HG03460 (cell line): ENCODE measurements at regions not wholly inside any gene's neighbourhood (a gene's known extent, or its start where the extent isn't known, plus 50 kb on each side); places are given as distances from the start of the nearest gene placed in this dataset.
"Not testable (repeated sequence)": the region's sequence is repeated elsewhere in the genome, so short reads cannot be mapped to it uniquely, and the experiment has no call there.

Experiments used
- ATAC-seq: cut with Tn5 transposase; IDR thresholded peaks from one replicate; pipeline ENCODE4 v1.9.1; 2021; ENCODE audit not compliant: unreplicated experiment

DNA sequence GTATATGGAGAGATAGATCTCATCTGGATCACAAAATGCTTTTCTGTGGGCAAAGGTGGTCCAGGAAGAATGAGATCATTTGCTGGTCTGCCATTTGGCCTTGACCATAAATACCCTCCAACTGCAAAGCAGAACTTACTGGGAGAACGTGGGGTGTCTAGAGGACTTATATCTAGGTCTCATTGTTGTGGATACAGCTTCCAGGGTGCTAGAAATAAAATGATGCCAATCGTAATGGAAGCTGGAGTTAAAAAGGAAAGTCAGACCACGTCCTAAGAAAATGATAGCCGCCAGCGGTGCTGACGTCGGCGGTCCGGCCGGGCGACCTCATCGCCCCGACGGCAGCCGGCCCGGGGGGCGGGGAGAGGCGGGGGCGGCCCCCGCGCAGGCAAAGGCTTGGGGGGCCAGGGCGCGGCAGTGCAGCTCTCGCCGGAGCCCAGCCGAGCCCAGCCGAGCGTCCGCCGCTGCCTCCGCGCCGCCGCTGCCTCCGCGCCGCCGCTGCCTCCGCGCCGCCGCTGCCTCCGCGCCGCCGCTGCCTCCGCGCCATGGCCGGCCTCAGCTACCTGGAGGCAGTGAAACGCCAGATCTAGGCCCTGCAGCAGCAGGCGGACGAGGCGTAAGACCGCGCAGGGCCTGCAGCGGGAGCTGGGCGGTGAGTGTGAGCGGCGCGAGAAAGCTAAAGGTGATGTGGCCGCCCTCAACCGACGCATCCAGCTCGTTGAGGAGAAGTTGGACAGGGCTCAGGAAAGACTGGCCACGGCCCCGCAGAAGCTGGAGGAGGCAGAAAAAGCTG is 89.5 kb downstream of the EOMES start:
- peak; percentile 93 for ATAC-seq

DNA sequence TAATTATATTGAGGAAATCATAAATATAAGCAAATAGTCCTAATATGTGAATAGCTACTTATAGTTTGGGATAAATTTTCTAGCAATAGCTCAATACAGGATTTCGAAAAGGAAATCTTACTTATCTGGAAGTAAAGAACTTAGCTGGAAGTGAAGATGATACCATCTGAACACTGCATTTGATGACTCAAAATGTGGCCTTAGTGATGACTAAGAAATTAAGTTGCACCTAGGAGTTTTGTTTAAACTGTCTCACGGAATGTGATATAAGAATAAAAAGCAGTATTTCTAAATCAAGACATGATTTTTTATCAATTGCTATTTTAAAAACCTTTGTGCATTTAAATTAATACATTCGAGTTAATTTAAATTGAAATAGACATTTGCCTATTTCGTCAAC is 91.2 kb downstream of the EOMES start:
- no peak for ATAC-seq

DNA sequence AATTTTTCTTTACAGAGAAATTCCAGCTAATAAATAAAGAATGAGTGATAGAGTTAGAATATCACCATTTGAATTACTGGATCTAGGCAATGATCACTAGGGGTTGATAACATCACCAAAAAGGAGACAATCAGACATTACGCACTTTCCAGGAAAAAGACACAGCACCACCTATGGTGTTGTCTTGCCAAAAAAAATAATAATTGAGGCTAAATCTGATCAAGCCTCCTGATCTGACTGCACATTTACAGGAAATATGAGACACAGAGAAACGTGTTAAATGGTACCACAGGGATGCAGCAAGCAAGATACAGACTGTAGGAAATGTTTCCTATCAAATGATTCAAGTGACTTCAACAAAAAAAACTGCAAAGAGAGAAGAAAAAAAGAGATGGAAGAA is 92.8 kb downstream of the EOMES start:
- ATAC-seq, result no peak

DNA sequence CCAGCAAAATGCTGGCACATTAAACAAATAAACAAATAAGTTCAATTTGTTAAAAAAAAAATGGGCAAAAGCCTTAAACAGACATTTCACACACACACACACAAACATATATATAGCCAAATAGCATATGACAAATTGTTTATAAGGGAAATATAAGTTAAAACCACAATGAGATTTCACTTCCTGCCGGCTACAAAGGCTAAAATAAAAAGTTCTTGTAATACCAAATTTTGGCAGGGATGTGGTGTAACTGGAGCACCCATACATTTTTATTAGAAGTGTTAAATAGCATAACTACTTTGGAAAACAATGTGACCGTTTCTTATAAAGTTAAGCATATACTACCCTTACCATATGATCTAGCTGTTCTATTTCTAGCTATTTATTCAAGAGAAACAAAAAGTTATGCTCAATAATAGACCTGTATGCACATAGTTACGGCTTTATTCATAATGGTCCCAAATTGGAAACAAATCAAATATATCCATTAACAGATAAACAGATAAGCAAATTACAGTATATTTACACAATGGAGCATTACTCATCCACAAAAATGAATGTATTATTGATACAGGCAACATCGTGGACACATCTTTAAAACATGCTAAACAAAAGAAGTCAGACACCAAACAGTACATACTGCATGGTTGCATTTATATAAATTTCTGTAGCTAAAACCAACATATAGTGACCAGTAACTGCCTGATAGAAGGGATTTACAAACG is 93.9 kb downstream of the EOMES start:
- no peak for ATAC-seq

DNA sequence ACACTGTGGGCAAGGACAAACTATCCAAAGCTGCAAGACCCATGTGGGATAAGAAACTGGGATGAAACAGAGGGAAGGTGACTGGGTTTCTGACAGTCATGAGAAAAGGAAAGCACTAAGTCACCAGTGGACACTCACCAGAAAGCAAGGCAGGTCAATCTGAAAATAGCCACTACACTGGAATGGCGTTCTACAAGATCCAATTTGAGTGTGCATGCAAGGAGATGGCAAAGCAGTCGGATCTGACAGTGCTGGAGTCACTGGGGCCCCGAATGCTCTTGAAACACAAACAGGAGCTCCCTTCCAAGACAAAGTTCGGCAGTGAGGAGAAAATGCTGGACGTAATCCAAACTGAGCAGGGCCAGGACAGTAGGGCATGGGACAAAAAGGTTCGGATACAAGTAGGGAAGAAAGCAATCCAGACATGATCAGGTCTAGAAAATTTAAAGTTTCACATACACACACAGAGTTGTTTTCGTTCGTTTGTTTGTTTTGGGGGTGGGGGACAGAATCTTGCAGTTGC is 95.5 kb downstream of the EOMES start:
- no peak for ATAC-seq

DNA sequence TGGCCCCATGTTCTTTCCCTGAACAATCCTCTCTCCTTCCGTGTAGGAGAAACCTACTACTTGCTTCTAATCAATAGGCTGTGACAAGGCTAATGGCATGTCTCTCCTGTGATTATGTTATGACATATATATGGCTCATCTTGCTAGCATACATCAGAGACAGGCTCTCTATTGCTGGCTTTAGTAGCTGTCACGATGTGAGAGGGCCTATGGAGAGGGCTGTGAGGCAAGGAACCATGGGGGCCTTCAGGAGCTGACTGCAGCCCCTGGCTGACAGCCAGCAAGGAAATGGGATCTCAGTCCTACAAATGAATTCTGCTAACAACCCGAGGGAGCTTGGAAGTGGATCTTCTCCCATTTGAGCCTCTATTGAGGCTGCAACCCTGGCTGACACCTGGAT is 96.3 kb downstream of the EOMES start:
- no peak for ATAC-seq

DNA sequence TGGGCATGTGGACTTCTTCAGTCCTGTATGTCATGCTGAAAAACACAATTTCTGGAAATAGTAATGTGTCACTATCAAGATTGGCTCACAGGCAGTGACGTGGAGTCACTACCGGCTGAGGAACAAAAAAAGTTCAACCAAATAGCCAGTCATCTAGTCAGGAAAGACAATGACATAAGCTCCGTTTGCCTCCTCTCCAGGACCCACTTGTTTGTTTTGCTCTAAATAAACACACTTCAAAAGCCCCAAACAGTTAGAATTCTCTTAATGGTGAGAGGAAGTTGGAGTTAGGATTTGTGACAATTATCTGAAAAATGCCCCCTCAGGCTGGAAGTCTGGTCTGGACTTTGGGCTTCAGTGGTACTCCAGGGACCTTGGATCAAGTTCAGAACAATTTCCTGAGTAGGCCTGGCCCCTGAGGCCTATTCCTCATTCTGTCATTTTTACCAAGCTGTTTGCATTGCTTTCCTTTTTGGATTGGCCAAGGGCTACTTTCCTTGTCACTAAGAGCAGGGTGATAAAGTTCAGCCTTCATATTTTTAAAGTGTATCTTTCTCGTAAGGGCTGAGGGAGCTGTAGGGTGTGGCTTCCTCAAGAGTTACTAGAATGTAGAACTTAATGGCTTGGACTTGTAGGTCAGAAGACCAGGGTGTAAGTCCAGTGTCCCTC is 98.9 kb downstream of the EOMES start:
- no peak for ATAC-seq

DNA sequence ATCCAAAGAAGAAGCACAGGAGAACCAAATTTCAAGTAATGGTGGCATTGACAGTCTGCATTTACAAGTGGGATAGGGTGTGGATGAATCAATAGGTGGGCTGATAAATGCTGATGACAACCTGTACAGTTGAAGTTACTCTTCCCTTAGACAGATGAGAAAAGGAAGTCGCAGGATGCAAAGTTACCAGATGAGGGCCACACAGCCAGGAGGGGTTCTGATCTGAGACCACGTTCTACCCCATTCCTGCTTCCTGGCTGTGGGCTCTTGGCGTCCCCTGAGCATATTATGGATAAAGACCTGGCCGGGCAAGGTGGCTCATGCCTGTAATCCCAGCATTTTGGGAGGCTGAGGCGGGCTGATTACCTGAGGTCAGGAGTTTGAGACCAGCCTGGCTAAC is 104.6 kb downstream of the EOMES start:
- ATAC-seq, result no peak

DNA sequence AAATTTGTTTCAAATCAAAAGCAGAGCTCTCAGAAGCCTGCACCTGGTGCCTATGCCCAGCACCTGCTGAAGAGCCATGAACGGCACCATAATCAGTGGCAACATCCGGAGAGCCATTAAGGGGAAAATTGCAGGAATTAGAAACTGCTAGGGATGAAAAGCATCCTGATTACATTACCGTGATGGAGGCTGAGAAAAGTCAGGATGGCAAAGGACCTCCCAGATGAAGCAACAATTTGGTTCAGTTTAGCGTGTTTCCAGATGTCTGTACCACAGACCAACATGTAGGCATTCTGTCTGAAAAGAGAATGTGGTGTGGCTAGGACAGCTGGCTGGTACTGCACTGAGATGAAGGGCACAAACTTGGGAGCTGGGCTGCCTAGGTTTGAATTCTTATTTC is 106.1 kb downstream of the EOMES start:
- no peak for ATAC-seq

DNA sequence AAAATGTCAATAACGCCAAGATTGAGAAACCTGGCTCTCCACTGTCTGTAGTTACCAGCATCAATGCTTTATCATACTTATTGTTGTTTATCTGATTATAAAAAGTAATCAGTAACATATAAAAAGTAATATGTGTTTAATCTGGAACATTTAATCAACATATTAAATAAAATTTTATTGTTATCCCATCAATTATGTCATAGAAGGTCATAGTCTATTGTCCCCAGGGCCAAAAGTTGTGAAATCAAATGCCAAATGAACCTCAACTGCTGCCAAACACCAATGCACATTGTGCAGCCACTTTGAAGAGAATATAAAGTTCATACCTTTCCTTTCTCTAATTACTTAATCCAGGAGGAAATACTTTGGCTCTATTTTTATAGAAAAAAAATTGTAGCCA is 106.6 kb downstream of the EOMES start:
- ATAC-seq, result no peak

DNA sequence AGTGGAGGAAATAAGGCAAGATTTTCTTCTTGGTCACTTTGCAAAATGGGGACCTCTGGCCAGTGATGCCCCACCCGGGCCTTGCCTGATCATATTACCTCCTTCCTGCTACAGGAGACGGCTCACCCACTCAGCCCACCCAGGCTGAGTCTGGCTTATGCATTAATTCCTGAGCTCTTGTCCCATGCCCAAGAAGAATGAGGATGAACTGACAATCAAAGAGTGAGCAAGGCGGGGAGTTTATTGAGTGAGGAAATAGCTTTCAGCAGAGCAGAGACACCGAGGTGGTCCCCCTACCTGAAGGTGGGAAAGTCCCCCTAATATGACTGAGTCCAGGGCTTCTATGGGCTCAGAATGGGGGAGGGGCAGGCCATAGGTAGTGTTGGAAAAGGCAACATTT is 107.5 kb downstream of the EOMES start:
- no peak for ATAC-seq

DNA sequence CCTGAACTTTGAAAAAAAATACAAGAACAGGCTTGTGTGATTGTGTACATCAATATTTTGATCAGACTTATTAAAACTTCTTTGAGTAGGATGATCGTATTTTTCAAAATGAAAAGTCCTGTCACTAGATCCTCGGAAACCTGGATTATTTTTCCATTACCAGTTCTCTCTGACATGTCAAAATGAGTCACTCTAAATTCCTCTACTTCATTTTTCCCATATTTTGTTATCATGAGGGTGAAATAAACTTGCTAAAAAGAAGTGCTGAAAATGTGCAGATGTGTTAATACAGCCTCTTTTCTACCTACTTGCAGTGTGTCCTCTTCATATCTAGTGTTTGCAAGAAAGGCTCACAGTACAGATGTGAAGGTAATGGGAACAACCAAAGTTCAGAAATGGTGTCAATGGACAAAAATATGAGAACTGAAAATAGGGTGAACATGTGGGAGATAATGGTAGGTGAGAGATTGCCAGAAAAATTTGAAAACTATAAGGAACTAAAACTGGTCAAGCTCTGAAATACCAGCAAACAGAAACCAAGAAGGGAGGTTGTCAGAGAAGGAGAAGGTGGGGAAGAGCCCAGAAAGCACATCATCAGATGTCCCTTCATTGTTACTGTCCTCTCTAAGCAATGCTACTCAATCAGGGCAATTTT is 108.2 kb downstream of the EOMES start:
- no peak for ATAC-seq

DNA sequence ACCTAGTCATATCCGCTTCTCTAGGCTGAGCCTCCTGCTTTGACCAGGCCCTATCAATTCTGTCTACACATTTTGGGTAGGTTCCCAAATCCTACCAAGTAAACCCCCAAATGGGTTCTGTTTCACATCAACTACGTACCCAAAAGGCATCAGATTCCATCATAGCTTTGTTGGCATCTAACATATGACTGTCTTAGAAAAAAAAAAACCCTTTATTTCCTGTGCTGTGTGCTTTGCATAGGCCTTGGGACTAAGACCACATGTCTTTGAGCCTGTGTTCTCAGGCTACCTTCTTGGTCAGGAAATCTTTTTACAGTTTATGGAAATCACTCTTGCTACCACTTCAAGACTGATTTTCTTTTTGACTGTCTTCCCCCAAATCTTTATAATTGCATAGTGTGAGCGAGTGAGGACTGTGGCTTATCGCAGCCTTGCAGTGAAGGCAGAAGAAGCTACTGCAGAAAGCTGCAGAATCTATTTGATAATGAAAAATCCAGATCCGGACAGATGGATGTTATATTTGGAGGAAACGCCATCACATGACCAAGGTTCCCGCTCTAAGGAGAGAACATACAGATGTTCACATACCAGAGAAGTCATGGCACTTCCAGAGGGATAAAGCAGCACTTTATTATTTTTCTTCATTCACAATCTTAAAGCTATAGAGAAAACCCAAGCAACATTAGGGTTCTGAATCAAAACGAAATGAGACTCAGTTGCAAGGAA is 111.2 kb downstream of the EOMES start:
- no peak for ATAC-seq

DNA sequence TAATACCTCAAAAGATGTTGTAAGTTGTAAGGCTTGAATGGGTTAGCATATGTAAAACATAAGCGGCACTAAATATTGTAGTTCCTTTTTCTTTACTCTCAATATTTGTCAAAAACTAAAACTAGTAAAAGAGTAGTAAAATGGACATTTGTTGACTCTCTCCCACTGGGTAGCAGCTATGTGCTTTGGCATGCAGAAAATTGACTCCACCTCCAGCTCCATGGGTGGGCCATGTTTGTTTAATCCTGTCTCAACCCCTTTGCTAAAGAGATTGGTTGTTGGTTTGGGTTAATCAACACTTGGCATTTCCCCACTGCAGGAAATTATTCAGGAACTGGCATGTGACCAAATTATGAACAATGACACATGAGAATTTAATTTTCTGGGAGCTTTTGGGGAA is 114.8 kb downstream of the EOMES start:
- no peak for ATAC-seq

DNA sequence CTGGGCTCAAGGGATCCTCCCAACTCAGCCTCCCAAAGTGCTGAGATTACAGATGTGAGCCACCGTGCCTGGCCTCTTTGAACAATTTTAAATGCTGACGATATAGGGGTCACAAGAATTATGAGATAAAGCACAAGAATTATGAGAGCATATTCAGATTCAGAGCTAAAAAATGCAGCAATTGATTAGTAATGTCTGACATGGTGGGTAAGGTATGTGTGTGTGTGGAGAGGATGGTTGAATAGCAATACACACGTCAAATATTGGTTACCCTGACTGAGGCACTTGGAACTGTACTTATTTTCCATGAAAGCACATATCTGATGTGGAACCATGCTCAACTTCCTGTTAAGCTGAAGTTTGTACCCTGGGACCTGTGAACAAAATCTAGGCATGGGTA is 115.6 kb downstream of the EOMES start:
- ATAC-seq, result no peak

DNA sequence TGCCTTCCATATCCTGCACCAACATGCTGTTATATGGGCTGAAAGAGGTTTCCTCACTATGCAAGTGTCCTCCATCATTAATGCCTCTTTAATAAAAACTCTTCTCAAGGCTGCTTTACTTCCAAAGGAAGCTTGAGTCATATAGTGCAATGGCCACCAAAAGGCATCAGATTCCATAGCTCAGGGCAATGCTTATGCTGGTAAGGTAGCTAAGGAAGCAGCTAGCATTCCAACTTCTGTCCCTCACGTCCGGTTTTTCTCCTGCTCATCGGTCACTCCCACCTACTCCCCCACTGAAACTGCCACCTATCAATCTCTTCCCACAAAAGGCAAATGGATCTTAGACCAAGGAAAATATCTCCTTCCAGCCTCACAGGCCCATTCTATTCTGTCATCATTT is 117.1 kb upstream of the SLC4A7 start:
- ATAC-seq, result not testable (repeated sequence)

DNA sequence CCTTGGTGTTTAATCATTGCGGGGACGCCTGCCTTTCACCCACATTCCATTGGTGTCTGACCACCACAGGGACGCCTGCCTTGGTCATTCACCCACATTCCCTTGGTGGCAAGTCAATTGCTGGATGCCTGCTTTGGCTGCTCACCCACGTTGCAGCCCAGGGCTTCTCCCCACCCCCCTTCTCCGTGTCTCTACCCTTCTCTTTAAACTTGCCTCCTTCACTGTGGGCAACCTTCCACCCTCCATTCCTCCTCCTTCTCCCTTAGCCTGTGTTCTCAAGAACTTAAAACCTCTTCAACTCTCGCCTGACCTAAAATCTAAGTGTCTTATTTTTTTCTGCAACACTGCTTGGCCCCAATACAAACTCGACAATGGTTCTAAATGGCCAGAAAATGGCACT is 115.6 kb upstream of the SLC4A7 start:
- not testable (repeated sequence) for ATAC-seq

DNA sequence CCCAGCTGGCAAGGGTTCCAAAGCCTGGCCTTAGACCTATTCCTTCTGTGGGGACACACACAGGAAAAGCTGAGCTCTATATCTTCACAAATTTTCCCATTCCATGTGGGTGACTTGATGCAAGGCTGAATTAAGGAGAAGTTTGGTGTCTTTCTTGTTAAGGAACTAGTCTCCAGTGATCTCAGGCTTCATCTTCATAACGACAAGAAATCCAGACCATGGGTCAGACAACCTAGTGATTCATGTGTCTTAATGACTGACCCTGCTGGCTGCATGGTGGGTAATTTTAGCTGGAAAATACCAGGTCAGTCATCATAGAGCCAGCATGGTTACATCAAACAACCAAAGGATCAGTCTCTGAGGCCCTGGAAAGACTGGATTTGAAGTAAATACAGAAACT is 112.7 kb upstream of the SLC4A7 start:
- no peak for ATAC-seq

DNA sequence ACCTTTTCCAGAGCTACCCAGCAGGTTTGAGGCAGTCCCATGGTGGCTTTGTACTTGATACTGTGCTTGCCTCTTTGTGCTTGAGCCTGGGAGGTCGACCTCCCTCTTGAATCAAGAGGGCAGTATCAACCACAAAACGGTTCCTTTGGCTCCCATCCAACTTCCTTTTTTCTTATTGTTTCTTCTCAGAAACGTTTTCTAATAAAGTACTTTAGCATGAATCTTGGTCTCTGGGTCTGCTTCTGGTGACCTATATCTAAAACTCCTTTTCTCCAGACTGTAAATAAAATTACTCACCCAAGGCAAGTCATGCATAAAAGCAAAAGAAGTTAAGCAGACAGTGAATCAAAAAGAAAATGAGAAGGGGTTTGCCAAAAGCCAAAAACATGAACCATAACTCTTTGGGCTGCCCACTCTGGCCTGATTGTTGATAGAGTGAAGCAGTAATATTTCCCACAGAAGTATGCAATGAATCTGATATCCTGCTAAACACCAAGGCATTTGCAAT is 112.2 kb upstream of the SLC4A7 start:
- peak; percentile 60 for ATAC-seq

DNA sequence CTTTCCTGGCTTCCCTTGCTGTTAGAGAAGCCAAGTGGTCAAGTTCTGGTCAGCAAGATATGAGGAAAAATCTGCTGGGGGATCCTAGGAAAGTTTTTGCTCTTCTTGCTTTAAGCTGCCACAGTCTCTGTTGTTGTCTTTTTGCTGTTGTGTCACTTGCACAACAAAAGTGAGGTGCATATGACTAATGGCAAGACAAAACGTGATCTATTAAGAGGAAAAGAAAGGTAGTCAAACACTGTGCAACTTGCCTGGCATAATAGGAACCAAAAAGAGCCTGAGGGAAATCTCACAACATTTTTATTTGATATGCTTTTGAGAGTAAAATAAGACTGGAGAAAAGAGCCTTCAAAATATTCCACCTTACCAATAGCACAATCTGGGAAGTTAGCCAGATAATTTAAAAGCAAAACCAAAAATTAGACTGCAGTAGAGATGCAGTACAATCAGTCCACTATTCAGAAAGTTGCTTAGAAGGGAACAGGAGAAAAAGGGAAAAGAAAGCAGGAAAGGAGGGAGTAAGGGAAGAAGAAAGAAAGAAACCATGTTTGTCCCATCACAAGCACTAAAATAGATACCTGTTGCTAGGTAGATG is 110.0 kb upstream of the SLC4A7 start:
- no peak for ATAC-seq
